Upper lobe of left lung (tissue), 4 donors: ENCODE measurements at regions not wholly inside any gene's neighbourhood (a gene's known extent, or its start where the extent isn't known, plus 50 kb on each side); places are given as distances from the start of the nearest gene placed in this dataset.

Source experiments
- EP300 ChIP-seq, 4 donors: sonication (generic); formaldehyde crosslinking; IDR thresholded peaks; one replicate each; pipeline ENCODE4 v1.5.1; 2017; ENCODE audit warnings: antibody characterized with exemption in 4 of 4, control low read depth in 2 of 4
- POLR2A ChIP-seq, 4 donors: fragments of 450-650 bp; IDR thresholded peaks; one replicate each; pipeline ENCODE4 v1.5.1; 2016 to 2017; ENCODE audit warnings: antibody characterized with exemption in 4 of 4, mild to moderate bottlenecking in 2 of 4

GRCh38 chr13:62829486-62829885 is 1413.8 kb upstream of the PCDH20 start:
- TF ChIP-seq EP300 (IDR thresholded peaks at IDR 0.05) (no peak), POLR2A (IDR thresholded peaks at IDR 0.05) (no peak)
